Parathyroid adenoma (tissue), 2 donors: ENCODE measurements at regions not wholly inside any gene's neighbourhood (a gene's known extent, or its start where the extent isn't known, plus 50 kb on each side); places are given as distances from the start of the nearest gene placed in this dataset.

Experiments
- H2AFZ ChIP-seq: fragments of 300-600 bp; sonication (generic); one replicate; pipeline ENCODE4 v1.7.0; 2017; ENCODE audit warnings: antibody characterized with exemption, mild to moderate bottlenecking
- H3K27ac ChIP-seq: fragments of 300-600 bp; sonication (generic); one replicate; pipeline ENCODE4 v1.7.0; 2017
- H3K27me3 ChIP-seq: fragments of 300-600 bp; sonication (generic); one replicate; pipeline ENCODE4 v1.7.0; 2017; ENCODE audit warnings: low read length; ENCODE audit not compliant: control insufficient read depth, insufficient read depth
- H3K36me3 ChIP-seq: fragments of 300-600 bp; sonication (generic); one replicate; pipeline ENCODE4 v1.7.0; 2017; ENCODE audit warnings: low read length; ENCODE audit not compliant: control insufficient read depth, insufficient read depth
- H3K4me1 ChIP-seq: fragments of 300-600 bp; sonication (generic); one replicate; pipeline ENCODE4 v1.7.0; 2017; ENCODE audit warnings: control low read depth
- H3K4me2 ChIP-seq: fragments of 300-600 bp; sonication (generic); one replicate; pipeline ENCODE4 v1.7.0; 2017; ENCODE audit warnings: low read length
- H3K4me3 ChIP-seq: fragments of 300-600 bp; sonication (generic); one replicate; pipeline ENCODE4 v1.7.0; 2017; ENCODE audit warnings: low read depth, low read length
- H3K79me2 ChIP-seq: fragments of 300-600 bp; sonication (generic); one replicate; pipeline ENCODE4 v1.7.0; 2017; ENCODE audit warnings: control low read depth
- H3K9ac ChIP-seq: fragments of 300-600 bp; sonication (generic); one replicate; pipeline ENCODE4 v1.7.0; 2017; ENCODE audit warnings: mild to moderate bottlenecking
- H3K9me3 ChIP-seq: fragments of 300-600 bp; sonication (generic); one replicate; pipeline ENCODE4 v1.7.0; 2017; ENCODE audit warnings: low read length; ENCODE audit not compliant: control insufficient read depth
- TF ChIP-seq, protein P1 (sequence below): fragments of 300-600 bp; sonication (generic); IDR thresholded peaks from one replicate; pipeline ENCODE4 v1.7.0; 2017; ENCODE audit warnings: antibody characterized with exemption, mild to moderate bottlenecking
- donor health status: primary hyperparathyroidism.

DNA sequence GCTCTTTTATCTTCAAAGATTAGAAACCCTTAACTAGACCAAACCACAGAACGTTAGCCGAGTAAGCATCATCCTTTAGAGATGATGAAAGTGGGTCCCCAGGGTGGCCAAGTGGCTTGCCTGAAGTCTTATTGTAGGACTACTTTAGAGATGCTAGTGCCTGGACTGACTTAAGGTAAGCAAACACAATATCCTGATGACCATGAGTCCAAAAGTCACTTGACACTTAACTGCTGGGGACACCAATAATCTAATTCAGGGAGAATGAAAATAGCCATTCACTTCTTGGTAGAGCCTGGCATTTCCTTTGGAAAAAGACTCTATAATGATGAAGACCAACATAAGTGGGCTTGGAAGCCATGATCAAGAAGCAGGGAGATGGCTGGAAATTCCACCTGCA is 225.3 kb upstream of the IRF2BP2 start:
- Histone ChIP-seq H3K4me2 (no peak overlapping the region), H2AFZ (no peak overlapping the region), H3K9me3 (no peaks in the 10 kb centered on the region), H3K36me3 (no peaks in the 10 kb centered on the region), H3K27ac (no peak overlapping the region), H3K79me2 (no peaks in the 10 kb centered on the region), H3K4me1 (no peaks in the 10 kb centered on the region), H3K4me3 (no peak overlapping the region), H3K9ac (no peak overlapping the region), H3K27me3 (no peaks in the 10 kb centered on the region)
- TF ChIP-seq, protein P1, sequence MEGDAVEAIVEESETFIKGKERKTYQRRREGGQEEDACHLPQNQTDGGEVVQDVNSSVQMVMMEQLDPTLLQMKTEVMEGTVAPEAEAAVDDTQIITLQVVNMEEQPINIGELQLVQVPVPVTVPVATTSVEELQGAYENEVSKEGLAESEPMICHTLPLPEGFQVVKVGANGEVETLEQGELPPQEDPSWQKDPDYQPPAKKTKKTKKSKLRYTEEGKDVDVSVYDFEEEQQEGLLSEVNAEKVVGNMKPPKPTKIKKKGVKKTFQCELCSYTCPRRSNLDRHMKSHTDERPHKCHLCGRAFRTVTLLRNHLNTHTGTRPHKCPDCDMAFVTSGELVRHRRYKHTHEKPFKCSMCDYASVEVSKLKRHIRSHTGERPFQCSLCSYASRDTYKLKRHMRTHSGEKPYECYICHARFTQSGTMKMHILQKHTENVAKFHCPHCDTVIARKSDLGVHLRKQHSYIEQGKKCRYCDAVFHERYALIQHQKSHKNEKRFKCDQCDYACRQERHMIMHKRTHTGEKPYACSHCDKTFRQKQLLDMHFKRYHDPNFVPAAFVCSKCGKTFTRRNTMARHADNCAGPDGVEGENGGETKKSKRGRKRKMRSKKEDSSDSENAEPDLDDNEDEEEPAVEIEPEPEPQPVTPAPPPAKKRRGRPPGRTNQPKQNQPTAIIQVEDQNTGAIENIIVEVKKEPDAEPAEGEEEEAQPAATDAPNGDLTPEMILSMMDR, result no peak

DNA sequence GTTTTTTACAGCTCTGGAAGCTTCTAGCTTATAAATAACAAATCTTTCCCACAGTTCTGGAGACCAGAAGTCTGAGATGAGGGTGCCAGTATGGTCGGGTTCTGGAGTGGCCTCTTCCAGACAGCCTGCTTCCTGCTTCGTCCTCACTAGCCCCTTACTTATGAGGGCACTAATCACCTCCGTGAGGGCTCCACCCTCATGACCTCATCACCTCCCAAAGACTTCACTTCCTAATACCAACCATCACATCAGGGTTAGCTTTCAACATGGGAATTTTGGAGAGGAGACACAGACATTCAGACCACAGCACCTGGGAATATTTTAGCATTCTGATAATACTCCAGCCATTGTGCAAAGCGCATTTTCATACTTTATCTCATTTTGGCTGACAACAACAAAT is 223.7 kb upstream of the IRF2BP2 start:
- no peaks in the 10 kb centered on the region for H3K9me3 ChIP-seq
- H3K36me3 ChIP-seq, result no peaks in the 10 kb centered on the region
- H2AFZ ChIP-seq, result no peak overlapping the region
- H3K4me2 ChIP-seq, result no peak overlapping the region
- no peaks in the 10 kb centered on the region for H3K27me3 ChIP-seq
- H3K79me2 ChIP-seq, result no peaks in the 10 kb centered on the region
- TF ChIP-seq, protein P1, result no peak
- no peak overlapping the region for H3K4me3 ChIP-seq
- no peaks in the 10 kb centered on the region for H3K4me1 ChIP-seq
- no peak overlapping the region for H3K27ac ChIP-seq
- no peak overlapping the region for H3K9ac ChIP-seq

DNA sequence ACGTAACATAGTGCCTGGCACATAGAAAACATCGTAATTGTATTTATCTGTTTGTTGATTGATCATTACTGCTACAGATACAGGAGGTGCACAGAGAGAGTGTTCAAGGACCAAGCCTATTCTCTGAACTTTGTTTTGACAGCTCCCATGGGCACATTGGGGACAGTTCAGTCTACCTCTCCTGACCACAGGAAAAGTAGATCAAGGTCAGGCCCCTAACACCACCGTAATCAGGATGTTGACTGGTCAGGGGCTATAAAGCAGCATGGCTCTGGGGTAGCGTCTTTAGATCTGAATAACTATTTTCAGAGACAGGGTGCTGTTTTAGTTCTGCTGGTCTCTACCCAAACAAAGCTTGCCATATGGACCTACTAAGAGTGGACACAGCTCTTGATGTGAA is 223.1 kb upstream of the IRF2BP2 start:
- H3K27ac ChIP-seq, result no peak overlapping the region
- H3K36me3 ChIP-seq, result no peaks in the 10 kb centered on the region
- H3K4me3 ChIP-seq, result no peak overlapping the region
- TF ChIP-seq, protein P1, result no peak
- no peaks in the 10 kb centered on the region for H3K79me2 ChIP-seq
- H2AFZ ChIP-seq, result no peak overlapping the region
- H3K9me3 ChIP-seq, result no peaks in the 10 kb centered on the region
- H3K4me2 ChIP-seq, result no peak overlapping the region
- no peak overlapping the region for H3K9ac ChIP-seq
- H3K27me3 ChIP-seq, result no peaks in the 10 kb centered on the region
- H3K4me1 ChIP-seq, result no peaks in the 10 kb centered on the region

DNA sequence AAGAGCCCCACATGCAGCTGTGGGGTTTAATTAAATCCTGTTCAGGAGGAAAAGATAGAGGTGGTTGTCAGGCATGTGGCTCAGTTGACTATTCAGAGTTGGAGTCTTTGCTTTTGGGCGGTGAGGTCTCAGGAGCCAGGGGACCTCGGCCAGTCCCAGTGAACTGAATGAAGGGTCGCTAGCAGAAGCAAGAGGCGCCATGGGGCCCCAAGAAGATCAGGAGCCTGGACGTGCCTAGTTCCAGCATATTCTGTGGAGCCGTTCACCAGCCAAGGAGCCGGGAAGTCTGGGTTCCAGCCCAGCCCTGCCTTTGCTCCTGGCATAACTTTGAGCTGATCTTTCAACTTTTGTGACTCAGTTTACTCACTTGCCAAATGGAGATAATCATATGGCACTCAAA is 217.7 kb upstream of the IRF2BP2 start:
- Histone ChIP-seq H3K4me3 (no peak overlapping the region), H3K4me1 (no peaks in the 10 kb centered on the region), H3K27ac (no peak overlapping the region), H3K27me3 (no peaks in the 10 kb centered on the region), H3K4me2 (no peak overlapping the region), H3K79me2 (no peaks in the 10 kb centered on the region), H3K9me3 (no peaks in the 10 kb centered on the region), H2AFZ (no peak overlapping the region), H3K9ac (no peak overlapping the region), H3K36me3 (no peaks in the 10 kb centered on the region)
- TF ChIP-seq, protein P1, result no peak

DNA sequence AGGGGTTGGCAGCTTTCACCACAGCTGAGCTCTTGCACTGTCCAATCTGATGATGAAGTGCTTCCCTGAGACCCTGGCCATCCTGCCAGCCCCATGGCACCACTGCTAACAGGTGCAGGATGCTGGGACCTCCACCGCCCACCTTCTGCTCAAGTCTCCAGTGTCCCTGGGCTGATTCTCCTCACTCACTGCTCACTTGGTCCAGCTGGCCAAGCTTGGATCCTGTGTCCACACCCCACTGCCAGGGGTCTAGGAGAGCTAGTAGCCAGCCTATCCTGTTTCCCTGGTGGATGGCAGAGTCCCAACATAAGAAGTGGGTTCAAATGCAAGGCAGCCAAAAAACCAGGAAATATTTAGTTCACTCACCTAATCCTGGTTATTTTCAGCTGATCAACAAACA is 217.2 kb upstream of the IRF2BP2 start:
- Histone ChIP-seq H2AFZ (no peak overlapping the region), H3K9ac (no peak overlapping the region), H3K4me1 (no peaks in the 10 kb centered on the region), H3K4me2 (no peak overlapping the region), H3K9me3 (no peaks in the 10 kb centered on the region), H3K27ac (no peak overlapping the region), H3K79me2 (no peaks in the 10 kb centered on the region), H3K27me3 (no peaks in the 10 kb centered on the region), H3K36me3 (no peaks in the 10 kb centered on the region), H3K4me3 (no peak overlapping the region)
- TF ChIP-seq, protein P1, result no peak
